Esophagus muscularis mucosa (tissue), 3 donors: ENCODE measurements at regions not wholly inside any gene's neighbourhood (a gene's known extent, or its start where the extent isn't known, plus 50 kb on each side); places are given as distances from the start of the nearest gene placed in this dataset.

Source experiments
- CTCF ChIP-seq, 3 experiments: fragments of 200-600 bp in 2 of 3; fragments of 450-650 bp in 1 of 3; sonication (generic) in 2 of 3; IDR thresholded peaks; one replicate each; pipeline ENCODE4 v1.5.1; 2017 to 2019; ENCODE audit warnings: antibody characterized with exemption in 3 of 3, mild to moderate bottlenecking in 2 of 3, moderate library complexity in 1 of 3
- POLR2AphosphoS5 ChIP-seq, 2 donors: sonication (generic); formaldehyde crosslinking; IDR thresholded peaks; one replicate each; pipeline ENCODE4 v1.6.1; 2017; ENCODE audit warnings: antibody characterized with exemption in 2 of 2

- TF ChIP-seq CTCF (IDR thresholded peaks at IDR 0.05) (no peak), POLR2AphosphoS5 (IDR thresholded peaks at IDR 0.05) (no peak)
Observed at GRCh38 chr11:19650467-19650866, 62.2 kb upstream of the NAV2 start.
